Testis (tissue), 2 donors: ENCODE measurements at regions not wholly inside any gene's neighbourhood (a gene's known extent, or its start where the extent isn't known, plus 50 kb on each side); places are given as distances from the start of the nearest gene placed in this dataset.

Experiments used
- DNase-seq: peaks from one replicate; pipeline ENCODE4 v3.0.0-alpha.2; 2019
- H3K27ac ChIP-seq, 2 donors: fragments of 200-600 bp; sonication (generic); one replicate each; pipeline ENCODE4 v1.5.1; 2019
- H3K27me3 ChIP-seq: fragments of 200-600 bp; sonication (generic); one replicate; pipeline ENCODE4 v1.5.1; 2019
- H3K36me3 ChIP-seq: fragments of 200-600 bp; sonication (generic); one replicate; pipeline ENCODE4 v1.5.1; 2017; ENCODE audit warnings: low read depth; ENCODE audit errors: missing control alignments
- H3K4me1 ChIP-seq: fragments of 200-600 bp; sonication (generic); one replicate; pipeline ENCODE4 v1.5.1; 2019
- H3K4me3 ChIP-seq, 2 donors: fragments of 200-600 bp; sonication (generic); one replicate each; pipeline ENCODE4 v1.5.1; 2017 to 2019
- H3K9me3 ChIP-seq: fragments of 200-600 bp; sonication (generic); one replicate; pipeline ENCODE4 v1.5.1; 2017
- POLR2A ChIP-seq: fragments of 450-650 bp; IDR thresholded peaks from one replicate; pipeline ENCODE4 v1.6.1; 2017; ENCODE audit warnings: antibody characterized with exemption, mild to moderate bottlenecking, moderate library complexity
- WGBS, 2 donors: methylation state at CpG; one replicate each; pipeline ENCODE4 v1.1.5; 2018; 5-methylcytosine and 5-hydroxymethylcytosine counted together
- intact Hi-C: fragments of 100-400 bp; cut with DNase I; formaldehyde crosslinking; loops from one replicate; pipeline ENCODE4 v1.15.1; 2023; ENCODE audit warnings: low total_unique reads
- TF ChIP-seq, protein P1 (sequence below), 3 experiments: fragments of 450-650 bp in 2 of 3; fragments of 200-600 bp in 1 of 3; sonication (generic) in 1 of 3; IDR thresholded peaks; one replicate each; pipeline ENCODE4 v1.5.1; 2016 to 2019; ENCODE audit warnings: antibody characterized with exemption in 3 of 3, mild to moderate bottlenecking in 2 of 3, moderate library complexity in 1 of 3

- Histone ChIP-seq H3K36me3 (no peaks in the 10 kb centered on the region), H3K27ac (no peak overlapping the region), H3K4me3 (no peak overlapping the region), H3K4me1 (no peaks in the 10 kb centered on the region), H3K9me3 (no peaks in the 10 kb centered on the region), H3K27me3 (no peaks in the 10 kb centered on the region)
- no peak for DNase-seq
- TF ChIP-seq POLR2A, result no peak
- TF ChIP-seq, protein P1, sequence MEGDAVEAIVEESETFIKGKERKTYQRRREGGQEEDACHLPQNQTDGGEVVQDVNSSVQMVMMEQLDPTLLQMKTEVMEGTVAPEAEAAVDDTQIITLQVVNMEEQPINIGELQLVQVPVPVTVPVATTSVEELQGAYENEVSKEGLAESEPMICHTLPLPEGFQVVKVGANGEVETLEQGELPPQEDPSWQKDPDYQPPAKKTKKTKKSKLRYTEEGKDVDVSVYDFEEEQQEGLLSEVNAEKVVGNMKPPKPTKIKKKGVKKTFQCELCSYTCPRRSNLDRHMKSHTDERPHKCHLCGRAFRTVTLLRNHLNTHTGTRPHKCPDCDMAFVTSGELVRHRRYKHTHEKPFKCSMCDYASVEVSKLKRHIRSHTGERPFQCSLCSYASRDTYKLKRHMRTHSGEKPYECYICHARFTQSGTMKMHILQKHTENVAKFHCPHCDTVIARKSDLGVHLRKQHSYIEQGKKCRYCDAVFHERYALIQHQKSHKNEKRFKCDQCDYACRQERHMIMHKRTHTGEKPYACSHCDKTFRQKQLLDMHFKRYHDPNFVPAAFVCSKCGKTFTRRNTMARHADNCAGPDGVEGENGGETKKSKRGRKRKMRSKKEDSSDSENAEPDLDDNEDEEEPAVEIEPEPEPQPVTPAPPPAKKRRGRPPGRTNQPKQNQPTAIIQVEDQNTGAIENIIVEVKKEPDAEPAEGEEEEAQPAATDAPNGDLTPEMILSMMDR (IDR thresholded peaks at IDR 0.05), result no peak
- intact Hi-C loops, result no loop called here
- 60 to 66% methylated on average over 2 of the region's 2 CpGs for WGBS, 2 donors
These were observed 570.7 kb downstream of the JRKL start for GRCh38 chr11:96960476-96960875.

- 90 to 100% methylated on average over 1 of the region's 1 CpG for WGBS, 2 donors
These were observed 571.1 kb downstream of the JRKL start for GRCh38 chr11:96960926-96961325.

GRCh38 chr11:96961931-96962330, 572.1 kb downstream of the JRKL start:
- no peaks in the 10 kb centered on the region for H3K9me3 ChIP-seq
- no peak for DNase-seq

More at GRCh38 chr11:96960926-96961325, 571.1 kb downstream of the JRKL start:
- no peak for DNase-seq
- Histone ChIP-seq H3K4me1 (no peaks in the 10 kb centered on the region), H3K9me3 (no peaks in the 10 kb centered on the region), H3K4me3 (no peak overlapping the region), H3K36me3 (no peaks in the 10 kb centered on the region), H3K27ac (no peak overlapping the region), H3K27me3 (no peaks in the 10 kb centered on the region)
- TF ChIP-seq, protein P1 (IDR thresholded peaks at IDR 0.05), result no peak
- no peak for TF ChIP-seq POLR2A
- intact Hi-C loops, result no loop called here

GRCh38 chr11:96963375-96963774, 573.6 kb downstream of the JRKL start:
- Histone ChIP-seq H3K4me1 (no peaks in the 10 kb centered on the region), H3K9me3 (no peaks in the 10 kb centered on the region), H3K4me3 (no peak overlapping the region), H3K27me3 (no peaks in the 10 kb centered on the region), H3K36me3 (no peaks in the 10 kb centered on the region), H3K27ac (no peak overlapping the region)
- intact Hi-C loops, result no loop called here
- DNase-seq, result no peak
- TF ChIP-seq POLR2A, result no peak
- TF ChIP-seq, protein P1 (IDR thresholded peaks at IDR 0.05), result no peak
- 89 to 99% methylated on average over 2 of the region's 2 CpGs for WGBS, 2 donors

More at GRCh38 chr11:96961931-96962330, 572.1 kb downstream of the JRKL start:
- TF ChIP-seq, protein P1 (IDR thresholded peaks at IDR 0.05), result no peak
- no peak for TF ChIP-seq POLR2A
- no peaks in the 10 kb centered on the region for H3K27me3 ChIP-seq
- intact Hi-C loops, result no loop called here
- H3K27ac ChIP-seq, result no peak overlapping the region
- H3K4me3 ChIP-seq, result no peak overlapping the region
- no peaks in the 10 kb centered on the region for H3K36me3 ChIP-seq
- no peaks in the 10 kb centered on the region for H3K4me1 ChIP-seq
- WGBS, 2 donors, result 90 to 91% methylated on average over 4 of the region's 4 CpGs

GRCh38 chr11:96964661-96965060, 574.8 kb downstream of the JRKL start:
- Histone ChIP-seq H3K4me3 (no peak overlapping the region), H3K9me3 (no peaks in the 10 kb centered on the region), H3K4me1 (no peaks in the 10 kb centered on the region), H3K27ac (no peak overlapping the region), H3K36me3 (no peaks in the 10 kb centered on the region), H3K27me3 (no peaks in the 10 kb centered on the region)
- TF ChIP-seq, protein P1 (IDR thresholded peaks at IDR 0.05), result no peak
- TF ChIP-seq POLR2A, result no peak
- WGBS, 2 donors, result 74 to 83% methylated on average over 2 of the region's 2 CpGs
- intact Hi-C loops, result no loop called here
- DNase-seq, result no peak
